Neural progenitor cell (in vitro differentiated cells): ENCODE measurements at regions not wholly inside any gene's neighbourhood (a gene's known extent, or its start where the extent isn't known, plus 50 kb on each side); places are given as distances from the start of the nearest gene placed in this dataset.

Experiments used
- DNase-seq: peaks from one replicate; pipeline ENCODE4 v3.0.0-alpha.2; 2016; ENCODE audit warnings: low spot score
- H2AFZ ChIP-seq: fragments of 200-600 bp; sonication (generic); replicated peaks from 2 replicates; pipeline ENCODE4 v1.6.1; 2016; ENCODE audit warnings: antibody characterized with exemption
- H3F3A ChIP-seq: fragments of 200-600 bp; sonication (generic); 2 replicates; pipeline ENCODE4 v1.6.1; 2016; ENCODE audit warnings: antibody characterized with exemption, low read depth
- H3K27ac ChIP-seq: fragments of 200-600 bp; sonication (generic); 2 replicates; pipeline ENCODE4 v1.5.1; 2016; ENCODE audit warnings: mild to moderate bottlenecking
- H3K27me3 ChIP-seq: fragments of 200-600 bp; sonication (generic); 2 replicates; pipeline ENCODE4 v1.6.1; 2016; ENCODE audit warnings: mild to moderate bottlenecking, moderate library complexity
- H3K36me3 ChIP-seq: fragments of 200-600 bp; sonication (generic); 2 replicates; pipeline ENCODE4 v1.5.1; 2016
- H3K4me1 ChIP-seq: fragments of 200-600 bp; sonication (generic); 2 replicates; pipeline ENCODE4 v1.6.1; 2016; ENCODE audit warnings: mixed run types
- H3K4me2 ChIP-seq: fragments of 200-600 bp; sonication (generic); 2 replicates; pipeline ENCODE4 v1.6.1; 2016
- H3K4me3 ChIP-seq: fragments of 200-600 bp; sonication (generic); 2 replicates; pipeline ENCODE4 v1.5.1; 2016
- H3K79me2 ChIP-seq: fragments of 200-600 bp; sonication (generic); 2 replicates; pipeline ENCODE4 v1.6.1; 2016; ENCODE audit warnings: low read depth
- H3K9ac ChIP-seq: fragments of 200-600 bp; sonication (generic); 2 replicates; pipeline ENCODE4 v1.6.1; 2016
- H3K9me3 ChIP-seq: fragments of 200-600 bp; sonication (generic); 2 replicates; pipeline ENCODE4 v1.5.1; 2016; ENCODE audit warnings: low read depth
- H4K20me1 ChIP-seq: fragments of 200-600 bp; sonication (generic); 2 replicates; pipeline ENCODE4 v1.6.1; 2016; ENCODE audit warnings: low read depth
- H3K27ac Mint-ChIP-seq: 3 replicates; pipeline ENCODE4 v1.8.0; 2021; ENCODE audit warnings: mixed read lengths
- H3K27me3 Mint-ChIP-seq: 2 replicates; pipeline ENCODE4 v1.8.0; 2022; ENCODE audit warnings: low read depth, mild to moderate bottlenecking, inconsistent platforms, moderate library complexity, mixed read lengths; ENCODE audit not compliant: insufficient read depth
- H3K36me3 Mint-ChIP-seq: 3 replicates; pipeline ENCODE4 v1.8.0; 2021; ENCODE audit warnings: mixed read lengths
- H3K4me1 Mint-ChIP-seq: 3 replicates; pipeline ENCODE4 v1.8.0; 2021; ENCODE audit warnings: mixed read lengths
- H3K4me3 Mint-ChIP-seq: 3 replicates; pipeline ENCODE4 v1.8.0; 2021; ENCODE audit warnings: mild to moderate bottlenecking, moderate library complexity, mixed read lengths
- H3K9me3 Mint-ChIP-seq: 3 replicates; pipeline ENCODE4 v1.8.0; 2020; ENCODE audit warnings: mixed read lengths
- EZH2 ChIP-seq: fragments of 200-600 bp; sonication (generic); IDR thresholded peaks from 2 replicates; pipeline ENCODE4 v1.6.1; 2017; ENCODE audit warnings: antibody characterized with exemption, mild to moderate bottlenecking, moderate library complexity
- EZH2phosphoT487 ChIP-seq: fragments of 200-600 bp; sonication (generic); IDR thresholded peaks from 2 replicates; pipeline ENCODE4 v1.6.1; 2017; ENCODE audit warnings: antibody characterized with exemption
- TF ChIP-seq, protein P1 (sequence below): fragments of 200-600 bp; sonication (generic); IDR thresholded peaks from 2 replicates; pipeline ENCODE4 v1.5.1; 2017; ENCODE audit warnings: antibody characterized with exemption, mild to moderate bottlenecking

DNA sequence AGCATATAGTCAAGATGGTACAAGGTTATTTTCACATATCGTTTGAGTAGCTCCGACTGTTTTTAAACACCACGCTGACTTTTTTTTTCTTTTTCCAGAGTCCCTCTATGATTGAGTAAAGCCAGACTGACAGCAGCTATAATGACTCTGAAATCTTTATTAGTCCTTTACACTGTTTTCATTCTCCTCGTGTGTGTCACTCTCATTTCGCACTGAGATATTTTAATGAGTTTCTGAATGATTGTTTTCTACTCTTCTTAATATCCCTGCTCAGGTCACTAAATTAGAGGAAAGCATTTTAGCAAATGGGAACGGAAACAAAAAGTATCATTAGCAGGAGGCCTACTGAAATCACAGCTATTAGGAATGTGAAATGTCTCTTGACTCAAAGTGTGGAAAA is 162.3 kb upstream of the MTPN start:
- no peak overlapping the region for H3K4me2 ChIP-seq
- H3K9me3 ChIP-seq = no peaks in the 10 kb centered on the region
- no peak overlapping the region for H3K9ac ChIP-seq
- Mint-ChIP-seq H3K4me1 (peaks cover 20% of the 10 kb centered on the region), H3K36me3 (peaks cover 2% of the 10 kb centered on the region), H3K9me3 (no peaks in the 10 kb centered on the region), H3K27ac (no peak overlapping the region), H3K27me3 (peaks cover 3% of the 10 kb centered on the region), H3K4me3 (no peak overlapping the region)
- H2AFZ ChIP-seq = no peak overlapping the region
- H3K4me3 ChIP-seq = no peak overlapping the region
- peaks cover 8% of the 10 kb centered on the region for H3K4me1 ChIP-seq
- TF ChIP-seq, protein P1, sequence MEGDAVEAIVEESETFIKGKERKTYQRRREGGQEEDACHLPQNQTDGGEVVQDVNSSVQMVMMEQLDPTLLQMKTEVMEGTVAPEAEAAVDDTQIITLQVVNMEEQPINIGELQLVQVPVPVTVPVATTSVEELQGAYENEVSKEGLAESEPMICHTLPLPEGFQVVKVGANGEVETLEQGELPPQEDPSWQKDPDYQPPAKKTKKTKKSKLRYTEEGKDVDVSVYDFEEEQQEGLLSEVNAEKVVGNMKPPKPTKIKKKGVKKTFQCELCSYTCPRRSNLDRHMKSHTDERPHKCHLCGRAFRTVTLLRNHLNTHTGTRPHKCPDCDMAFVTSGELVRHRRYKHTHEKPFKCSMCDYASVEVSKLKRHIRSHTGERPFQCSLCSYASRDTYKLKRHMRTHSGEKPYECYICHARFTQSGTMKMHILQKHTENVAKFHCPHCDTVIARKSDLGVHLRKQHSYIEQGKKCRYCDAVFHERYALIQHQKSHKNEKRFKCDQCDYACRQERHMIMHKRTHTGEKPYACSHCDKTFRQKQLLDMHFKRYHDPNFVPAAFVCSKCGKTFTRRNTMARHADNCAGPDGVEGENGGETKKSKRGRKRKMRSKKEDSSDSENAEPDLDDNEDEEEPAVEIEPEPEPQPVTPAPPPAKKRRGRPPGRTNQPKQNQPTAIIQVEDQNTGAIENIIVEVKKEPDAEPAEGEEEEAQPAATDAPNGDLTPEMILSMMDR = no peak
- TF ChIP-seq EZH2 (no peak), EZH2phosphoT487 (no peak)
- no peak for DNase-seq
- peaks cover 6% of the 10 kb centered on the region for H3F3A ChIP-seq
- no peaks in the 10 kb centered on the region for H3K36me3 ChIP-seq
- no peak overlapping the region for H3K27ac ChIP-seq
- H3K27me3 ChIP-seq = no peaks in the 10 kb centered on the region
- no peaks in the 10 kb centered on the region for H3K79me2 ChIP-seq
- no peaks in the 10 kb centered on the region for H4K20me1 ChIP-seq

DNA sequence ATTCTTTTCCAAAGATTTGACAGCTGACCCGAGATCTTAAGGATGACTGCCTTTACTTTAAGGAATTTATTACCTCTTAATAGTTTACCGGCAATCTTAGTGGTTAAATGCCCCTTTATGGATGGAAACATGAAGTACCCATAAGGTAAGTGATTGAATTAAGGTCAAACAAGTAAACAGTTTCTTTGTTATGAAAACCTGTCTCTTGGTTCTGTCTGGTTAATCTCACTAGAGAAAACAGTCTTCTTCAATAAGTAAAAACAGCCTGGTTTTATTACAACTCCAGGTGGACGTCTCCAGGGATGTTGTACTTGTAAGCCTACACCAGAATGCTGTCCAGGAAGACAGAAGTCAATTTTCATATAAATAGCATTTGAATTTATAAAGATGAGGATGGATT is 161.8 kb upstream of the MTPN start:
- Histone ChIP-seq H3K4me1 (peaks cover 8% of the 10 kb centered on the region), H2AFZ (no peak overlapping the region), H3K9me3 (no peaks in the 10 kb centered on the region), H4K20me1 (no peaks in the 10 kb centered on the region), H3K79me2 (no peaks in the 10 kb centered on the region), H3F3A (peaks cover 6% of the 10 kb centered on the region), H3K4me3 (no peak overlapping the region), H3K36me3 (no peaks in the 10 kb centered on the region), H3K9ac (no peak overlapping the region), H3K27me3 (no peaks in the 10 kb centered on the region), H3K27ac (no peak overlapping the region), H3K4me2 (no peak overlapping the region)
- peaks cover 2% of the 10 kb centered on the region for H3K36me3 Mint-ChIP-seq
- no peak overlapping the region for H3K4me3 Mint-ChIP-seq
- no peak for DNase-seq
- no peak overlapping the region for H3K27ac Mint-ChIP-seq
- peaks cover 3% of the 10 kb centered on the region for H3K27me3 Mint-ChIP-seq
- no peak for TF ChIP-seq EZH2phosphoT487
- TF ChIP-seq EZH2 = no peak
- TF ChIP-seq, protein P1 = no peak
- peaks cover 24% of the 10 kb centered on the region for H3K4me1 Mint-ChIP-seq
- no peaks in the 10 kb centered on the region for H3K9me3 Mint-ChIP-seq

DNA sequence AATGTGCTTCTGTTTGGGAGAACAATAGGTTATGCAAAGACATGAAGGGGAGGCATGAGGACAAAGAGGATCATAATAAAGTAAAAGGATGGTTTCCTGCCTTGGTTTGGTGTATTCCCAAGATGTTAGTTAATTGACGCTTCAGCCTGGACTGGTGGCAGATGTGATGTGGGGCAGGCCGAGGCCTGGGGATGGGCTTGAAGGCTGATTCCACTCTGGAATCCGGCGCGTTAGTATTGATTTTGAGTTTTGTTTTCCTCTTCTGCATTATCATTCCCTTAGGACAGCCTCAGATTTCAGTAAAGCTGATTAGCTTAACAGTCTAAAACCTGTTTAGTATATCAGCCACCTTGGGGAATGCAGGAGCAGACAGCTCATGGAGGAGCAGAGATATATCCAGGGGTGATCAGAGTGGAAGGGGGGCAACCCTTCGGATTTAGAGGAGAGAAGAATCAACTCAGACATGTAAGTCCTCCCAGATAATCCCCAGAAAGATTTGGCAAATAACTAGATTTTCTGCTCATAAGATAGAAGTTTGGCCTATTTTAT is 159.8 kb upstream of the MTPN start:
- H3K4me3 Mint-ChIP-seq = no peak overlapping the region
- Histone ChIP-seq H3K27me3 (no peaks in the 10 kb centered on the region), H3K4me1 (peaks cover 8% of the 10 kb centered on the region), H3K9ac (no peak overlapping the region), H4K20me1 (no peaks in the 10 kb centered on the region), H3K4me2 (peak overlapping the region; percentile 8), H3K36me3 (no peaks in the 10 kb centered on the region), H3K27ac (no peak overlapping the region), H3F3A (peaks cover 6% of the 10 kb centered on the region), H2AFZ (peak overlapping the region; percentile 83), H3K4me3 (no peak overlapping the region), H3K79me2 (no peaks in the 10 kb centered on the region), H3K9me3 (no peaks in the 10 kb centered on the region)
- peaks cover 2% of the 10 kb centered on the region for H3K36me3 Mint-ChIP-seq
- TF ChIP-seq EZH2phosphoT487 (no peak), EZH2 (no peak)
- TF ChIP-seq, protein P1 = no peak
- H3K4me1 Mint-ChIP-seq = peaks cover 30% of the 10 kb centered on the region
- no peaks in the 10 kb centered on the region for H3K9me3 Mint-ChIP-seq
- H3K27me3 Mint-ChIP-seq = peaks cover 3% of the 10 kb centered on the region
- peak overlapping the region; percentile 52 for H3K27ac Mint-ChIP-seq
- DNase-seq = peak; percentile 17
